ENCODE measurements at regions not wholly inside any gene's neighbourhood (a gene's known extent, or its start where the extent isn't known, plus 50 kb on each side); places are given as distances from the start of the nearest gene placed in this dataset.

DNA sequence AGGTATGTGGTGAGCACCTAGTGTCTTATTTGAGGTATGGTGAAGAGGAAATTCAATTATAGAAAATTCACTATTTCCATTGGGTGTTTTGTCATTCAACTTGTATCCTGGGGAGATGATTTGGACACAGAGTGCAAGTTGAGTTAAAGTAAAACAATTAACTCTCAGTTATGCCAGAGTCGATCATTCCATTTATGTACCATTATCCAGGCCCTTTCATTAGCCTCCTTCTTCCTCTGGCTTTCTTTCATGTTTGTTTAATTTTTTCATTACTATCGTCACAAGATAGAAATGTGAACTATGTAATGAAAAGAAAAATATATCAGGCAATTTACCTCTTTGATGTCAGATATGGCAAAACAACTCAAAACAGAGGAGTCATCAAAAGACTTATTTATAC, 1347.2 kb upstream of the NUDT12 start:
- no peak for TF ChIP-seq POLR2A (IDR thresholded peaks at IDR 0.05)
- TF ChIP-seq POLR2AphosphoS5 (IDR thresholded peaks at IDR 0.05): no peak
